GM19238 (cell line): ENCODE measurements at regions not wholly inside any gene's neighbourhood (a gene's known extent, or its start where the extent isn't known, plus 50 kb on each side); places are given as distances from the start of the nearest gene placed in this dataset.

ENCODE experiments used
- DNase-seq: peaks from one replicate; pipeline ENCODE4 v3.0.0; 2011; ENCODE audit warnings: low spot score; ENCODE audit not compliant: insufficient read length

DNA sequence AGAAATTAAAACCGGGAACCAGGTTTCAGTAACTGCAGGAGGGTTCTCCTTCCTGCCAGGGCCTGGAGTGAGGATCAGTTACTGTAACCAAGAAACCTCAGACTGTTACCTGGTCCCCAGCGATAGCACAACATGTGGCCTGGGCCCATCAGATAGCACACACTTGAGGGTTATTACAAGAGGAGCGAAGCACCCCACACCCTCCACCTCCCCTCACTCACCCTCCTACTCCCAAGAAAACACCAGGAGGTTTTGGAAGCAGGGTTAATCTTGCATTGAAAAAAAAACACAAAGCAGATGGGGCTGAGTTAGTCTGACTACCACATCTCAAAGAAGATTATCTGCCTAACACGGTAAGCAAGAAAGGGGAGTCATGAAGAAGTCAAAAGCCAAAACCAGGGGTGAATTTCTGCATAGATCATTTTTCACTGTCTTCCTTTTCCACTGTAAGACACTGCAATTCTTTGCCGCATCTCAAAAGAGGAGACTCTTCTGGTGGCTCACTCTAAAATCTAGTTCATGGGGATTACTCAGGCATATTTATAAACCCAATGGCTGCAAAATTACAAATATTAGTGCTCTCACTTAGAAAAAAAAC, 75.9 kb upstream of the DOCK9 start:
- DNase-seq = no peak

DNA sequence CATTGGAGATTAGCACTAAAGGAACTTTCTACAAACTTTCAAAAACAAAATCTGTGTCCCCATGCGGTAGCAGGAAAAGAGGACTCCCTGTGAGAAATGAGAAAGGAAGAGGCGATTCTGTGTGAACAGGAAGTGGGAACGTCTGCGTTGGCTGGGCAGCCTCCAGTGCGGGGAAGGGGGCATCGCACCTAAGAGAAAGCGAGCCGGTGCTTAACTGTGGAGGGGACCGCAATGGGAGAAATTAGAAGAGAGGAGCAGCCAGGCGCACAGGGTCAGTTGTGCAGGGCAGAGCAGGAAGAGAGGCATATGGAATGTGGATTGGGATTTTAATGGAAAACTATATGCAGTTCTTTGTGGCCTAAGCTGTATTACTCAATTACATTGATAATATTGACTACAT, 77.4 kb upstream of the DOCK9 start:
- no peak for DNase-seq

DNA sequence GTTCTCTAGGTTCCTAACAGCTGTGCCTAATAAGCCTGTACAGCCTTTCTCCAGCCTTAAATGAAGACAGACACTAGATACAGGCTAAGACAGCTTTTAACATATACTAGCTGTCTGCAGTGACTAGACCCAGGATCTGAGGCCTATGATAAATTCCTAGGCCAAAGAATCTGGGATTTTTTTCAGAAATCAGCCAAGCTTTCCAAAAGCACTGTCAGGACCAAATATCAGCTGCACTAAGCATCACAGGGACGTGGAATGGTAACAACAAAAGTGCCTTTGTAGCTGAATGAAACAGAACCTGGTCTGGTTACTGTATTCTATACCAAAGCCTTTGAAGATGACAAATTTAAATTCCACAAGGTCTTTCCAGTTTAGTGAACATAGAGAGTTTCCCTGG, 77.9 kb upstream of the DOCK9 start:
- no peak for DNase-seq

- no peak for DNase-seq
Measured at GRCh38 chr13:99056381-99057014, 78.6 kb upstream of the DOCK9 start.

DNA sequence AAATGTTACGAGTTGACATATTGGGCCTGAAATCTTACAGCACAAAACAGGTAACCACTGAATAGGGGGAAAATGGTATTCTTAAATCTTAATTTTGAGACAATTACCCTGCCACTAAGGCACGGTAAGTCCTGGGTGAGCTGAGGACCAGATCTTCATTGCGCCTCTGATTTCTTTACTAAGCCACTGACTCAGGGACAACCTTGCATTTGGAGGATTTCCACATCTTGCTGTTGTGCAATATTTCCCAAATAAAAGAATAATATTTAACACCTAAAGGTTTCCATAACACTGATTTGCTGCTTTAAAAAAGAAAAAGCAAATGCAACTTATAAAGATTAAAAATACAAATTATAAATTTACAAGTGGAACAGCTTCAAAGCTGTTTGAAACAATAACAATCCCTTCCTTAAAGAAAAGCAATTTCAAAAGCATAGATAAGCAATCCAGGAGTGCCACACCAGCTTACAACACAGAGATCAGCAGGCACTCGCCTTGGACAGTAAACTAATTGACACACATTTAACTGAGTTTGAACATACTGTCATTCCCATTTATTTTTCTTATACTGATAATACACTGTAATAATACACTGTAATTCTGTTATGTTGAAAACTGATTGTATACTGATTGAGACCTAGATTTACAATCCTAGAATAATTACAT, 79.6 kb upstream of the DOCK9 start:
- no peak for DNase-seq

DNA sequence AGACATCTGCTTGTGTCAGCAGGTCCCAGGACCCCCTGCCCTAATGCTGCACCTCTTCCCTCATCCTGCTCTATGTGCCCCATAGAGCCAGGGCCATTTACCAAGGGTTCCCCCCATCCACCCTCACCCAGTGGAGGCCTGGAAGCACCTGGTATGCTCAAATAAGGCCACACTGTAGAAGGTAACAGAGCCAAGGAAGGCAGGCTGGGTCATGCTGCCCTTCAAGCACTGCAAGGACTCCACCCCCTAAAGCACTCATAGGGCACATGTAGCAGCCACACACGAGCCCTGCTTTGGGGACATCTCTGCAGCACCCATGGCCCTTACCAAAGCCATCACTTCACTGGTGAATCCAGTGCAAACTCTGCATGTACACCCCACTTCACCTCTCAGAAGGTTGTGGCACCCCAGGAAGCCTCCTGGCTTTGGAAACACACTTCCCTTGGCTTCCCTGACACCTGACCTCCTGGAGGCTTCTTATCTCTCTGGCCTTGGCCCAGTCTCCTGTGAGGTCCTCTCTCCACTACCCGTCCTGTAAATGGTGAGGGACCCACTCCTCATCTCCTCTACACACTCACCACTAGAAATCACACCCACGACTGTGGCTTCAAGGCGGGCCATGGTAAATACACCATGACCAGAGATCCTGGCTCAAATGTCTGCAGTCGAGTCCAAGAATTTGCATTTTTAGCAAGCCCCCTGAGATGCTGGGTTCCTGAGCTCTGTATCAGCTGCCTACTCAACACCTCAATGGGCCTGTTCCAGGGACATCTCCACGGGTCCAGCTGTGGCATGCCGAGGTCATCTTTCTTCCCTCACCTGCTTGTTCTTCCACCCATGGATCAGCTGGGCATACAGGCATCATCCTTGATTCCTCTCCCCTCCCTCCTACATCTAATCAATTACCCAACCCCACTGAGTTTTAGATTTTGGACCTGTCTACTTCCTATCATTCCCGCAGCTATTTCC, 80.9 kb upstream of the DOCK9 start:
- no peak for DNase-seq

DNA sequence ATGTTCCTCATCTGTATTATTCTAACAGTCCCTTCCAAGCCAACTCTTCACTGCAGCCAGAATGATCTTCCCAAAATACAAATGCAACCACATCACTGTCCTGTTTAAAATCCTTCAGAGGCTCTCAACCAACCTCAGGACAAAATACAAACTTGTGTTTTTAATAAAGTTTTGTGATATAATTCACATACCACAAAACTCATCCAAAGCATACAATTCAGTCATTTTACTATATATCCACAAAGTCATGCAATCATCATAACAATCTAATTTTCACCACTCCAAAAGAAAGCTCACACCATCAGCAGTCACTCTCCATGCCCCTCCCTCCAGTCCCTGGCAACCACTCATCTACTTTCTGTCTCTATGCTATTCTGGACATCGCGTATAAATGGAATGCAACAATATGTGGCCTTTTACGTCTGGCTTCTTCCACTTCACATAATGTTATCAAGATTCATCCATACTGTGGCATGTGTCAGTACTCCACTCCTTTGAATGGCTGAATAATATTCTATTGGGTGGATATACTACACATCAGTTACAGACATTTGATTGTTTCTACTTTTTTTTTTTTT, 81.7 kb upstream of the DOCK9 start:
- no peak for DNase-seq

DNA sequence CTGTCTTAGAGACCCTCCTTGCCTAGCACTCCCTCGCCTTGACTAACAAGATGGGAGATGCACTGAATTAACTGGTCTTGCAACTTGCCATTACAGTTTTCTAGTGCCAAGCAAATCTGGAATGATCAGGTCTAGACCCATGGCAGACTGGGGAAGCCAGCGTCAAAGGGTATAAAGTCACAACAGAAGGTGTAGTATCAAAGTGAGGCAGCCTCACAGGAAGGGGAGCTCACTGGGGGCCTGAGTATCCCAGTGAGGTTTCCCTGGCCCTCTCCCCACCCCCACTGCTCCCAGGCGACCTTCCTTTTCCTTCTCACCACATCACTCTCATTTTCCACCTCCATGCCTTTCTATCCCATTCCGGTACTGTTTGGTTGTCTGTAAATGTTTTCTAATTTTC, 83.5 kb upstream of the DOCK9 start:
- no peak for DNase-seq

DNA sequence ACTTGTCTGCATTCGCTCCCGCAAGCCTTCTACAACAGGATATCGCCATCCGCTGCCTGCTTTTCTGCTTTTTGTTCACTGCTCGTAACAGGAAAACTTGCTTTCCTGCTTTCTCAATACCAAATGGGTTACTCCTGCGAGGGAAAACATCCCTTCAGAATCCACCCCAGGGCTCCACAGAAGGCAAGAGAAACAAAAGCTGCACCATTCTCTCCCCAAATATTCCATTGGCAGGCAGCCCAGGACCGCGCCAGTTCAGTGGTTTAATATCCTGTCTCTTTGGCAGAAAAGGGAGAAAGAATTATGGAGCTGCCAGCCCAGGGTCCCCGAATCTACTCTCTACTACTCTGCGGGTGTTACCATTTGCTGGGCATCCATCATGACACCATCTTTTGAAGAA, 84.7 kb upstream of the DOCK9 start:
- DNase-seq = no peak

DNA sequence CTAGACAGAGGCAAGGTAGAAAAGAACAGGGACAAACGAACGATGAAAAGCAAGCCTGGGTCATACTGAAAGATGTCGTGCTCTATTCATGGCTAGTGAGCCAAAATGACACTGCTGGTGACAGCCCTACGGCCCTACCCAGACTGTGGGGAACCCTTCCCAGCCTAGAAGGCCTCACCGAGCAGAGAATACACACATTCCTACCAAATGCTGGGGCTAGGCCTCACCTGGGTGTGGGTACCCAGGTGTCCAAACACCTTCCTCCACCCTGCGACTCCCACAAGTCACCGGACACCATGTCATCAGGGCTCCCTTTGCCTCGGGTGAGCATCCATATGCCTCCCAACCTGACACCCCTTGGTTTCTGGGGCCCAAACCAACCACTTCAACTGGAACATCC, 85.3 kb upstream of the DOCK9 start:
- DNase-seq = no peak

GRCh38 chr13:99063952-99064351, 86.1 kb upstream of the DOCK9 start:
- no peak for DNase-seq

- DNase-seq = no peak
Measured at GRCh38 chr13:99064624-99065234, 86.9 kb upstream of the DOCK9 start.

- no peak for DNase-seq
Measured at GRCh38 chr13:99065235-99066015, 87.6 kb upstream of the DOCK9 start.

GRCh38 chr13:99066219-99066618, 88.4 kb upstream of the DOCK9 start:
- DNase-seq = no peak

- DNase-seq = no peak
Measured at GRCh38 chr13:99067159-99067985, 89.5 kb upstream of the DOCK9 start.

- no peak for DNase-seq
Measured at GRCh38 chr13:99071211-99071610, 93.3 kb upstream of the DOCK9 start.

DNA sequence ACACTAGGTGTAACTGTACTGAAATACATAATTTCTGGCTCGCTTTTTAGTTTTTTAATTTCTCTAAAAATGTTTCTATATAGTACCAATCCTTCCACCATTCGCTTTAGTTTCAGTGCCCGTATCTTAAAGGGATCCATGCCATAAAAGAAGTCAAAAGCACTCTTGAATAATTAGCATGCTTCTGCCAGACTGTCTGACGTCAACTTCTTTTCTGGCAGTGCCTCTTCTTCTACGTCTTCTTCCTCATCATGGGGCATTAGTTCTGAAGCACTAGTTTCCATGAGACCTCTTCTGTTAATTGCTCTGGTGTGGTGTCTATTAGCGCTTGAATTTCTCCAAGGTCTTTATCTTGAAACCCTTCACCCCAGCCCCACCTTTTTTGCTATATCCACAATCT, 93.8 kb upstream of the DOCK9 start:
- no peak for DNase-seq

GRCh38 chr13:99072356-99072755, 94.5 kb upstream of the DOCK9 start:
- DNase-seq = no peak

DNA sequence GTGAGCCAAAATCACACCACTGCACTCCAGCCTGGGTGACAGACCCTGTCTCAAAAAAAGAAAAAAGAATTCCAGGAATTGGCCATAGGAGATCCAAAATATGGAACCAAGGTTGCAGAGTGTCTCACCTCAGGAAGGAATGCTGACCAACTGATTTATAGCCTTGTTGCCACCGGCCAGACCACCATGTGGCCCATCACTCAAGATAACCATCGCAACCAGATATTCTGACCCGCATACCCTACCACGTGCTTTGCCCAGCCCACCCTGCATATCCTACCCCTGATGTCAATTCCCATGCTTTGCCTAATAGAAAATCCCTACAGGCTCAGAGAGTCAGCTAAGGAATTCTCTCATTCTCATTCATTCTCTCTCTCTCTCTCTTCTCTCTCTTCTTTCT, 95.1 kb upstream of the DOCK9 start:
- DNase-seq = no peak
